ENCODE measurements at regions not wholly inside any gene's neighbourhood (a gene's known extent, or its start where the extent isn't known, plus 50 kb on each side); places are given as distances from the start of the nearest gene placed in this dataset.

- no peak overlapping the region for H3K27ac ChIP-seq (ENCODE audit: low read depth, low read length, severe bottlenecking)
- no peak overlapping the region for H3K4me3 ChIP-seq (ENCODE audit: extremely low read depth, insufficient read depth, low read length, poor library complexity, severe bottlenecking)
- no peaks in the 10 kb centered on the region for H3K4me1 ChIP-seq (ENCODE audit: control insufficient read depth, insufficient read depth, low read length, poor library complexity, severe bottlenecking)
- no peaks in the 10 kb centered on the region for H3K9me3 ChIP-seq (ENCODE audit: control insufficient read depth, low read length)
- no peaks in the 10 kb centered on the region for H3K36me3 ChIP-seq (ENCODE audit: control insufficient read depth, insufficient read depth, low read length)
Measured at GRCh38 chr4:61149278-61149677, 50.8 kb upstream of the ADGRL3 start.

Measured in mesodermal cell (in vitro differentiated cells).